H1 (cell line): ENCODE measurements at regions not wholly inside any gene's neighbourhood (a gene's known extent, or its start where the extent isn't known, plus 50 kb on each side); places are given as distances from the start of the nearest gene placed in this dataset.
A peak's percentile ranks its signal among the peaks of the same experiment; 100 is the strongest.

Experiments
- CTCF ChIA-PET: fragments of 300-600 bp; sonication (Branson Sonifier 250); formaldehyde crosslinking; loops from one replicate; lab custom pipeline; 2021; ENCODE audit not compliant: partially characterized antibody; lab: Charles Lee
- POLR2A ChIA-PET: fragments of 300-600 bp; sonication (Branson Sonifier 250); formaldehyde crosslinking; loops from one replicate; lab custom pipeline; 2021; ENCODE audit warnings: inconsistent platforms; ENCODE audit not compliant: partially characterized antibody; lab: Charles Lee
- DNase-seq, 2 experiments: peaks; one replicate each; pipeline versions ENCODE4 v3.0.0 to v3.0.0-alpha.2; 2010 to 2022; ENCODE audit warnings: low spot score in 2 of 2, low read depth in 1 of 2, mixed read lengths in 1 of 2
- FAIRE-seq: peaks from 2 replicates; lab custom pipeline; 2011; peaks lifted over from hg19 to GRCh38; lab: Jason Lieb, UNC
- H2AFZ ChIP-seq: 2 replicates; pipeline ENCODE4 v1.8.1; 2012; ENCODE audit warnings: low read length, inconsistent platforms
- H2AK5ac ChIP-seq: 2 replicates; pipeline ENCODE4 v1.6.1; 2013; ENCODE audit warnings: low read depth, low read length
- H2BK120ac ChIP-seq: replicated peaks from 2 replicates; pipeline ENCODE3; 2013; ENCODE audit warnings: low read depth, low read length, inconsistent platforms
- H2BK12ac ChIP-seq: 2 replicates; pipeline ENCODE4 v1.6.1; 2013; ENCODE audit warnings: low read depth, low read length
- H2BK15ac ChIP-seq: 2 replicates; pipeline ENCODE4 v1.6.1; 2013; ENCODE audit warnings: low read length
- H2BK20ac ChIP-seq: 2 replicates; pipeline ENCODE4 v1.6.1; 2013; ENCODE audit warnings: low read length
- H2BK5ac ChIP-seq: 2 replicates; pipeline ENCODE4 v1.6.1; 2013; ENCODE audit warnings: low read depth, low read length
- H3K14ac ChIP-seq: 2 replicates; pipeline ENCODE4 v1.6.1; 2013; ENCODE audit warnings: inconsistent platforms; ENCODE audit not compliant: insufficient read length
- H3K18ac ChIP-seq: 2 replicates; pipeline ENCODE4 v1.6.1; 2013; ENCODE audit warnings: low read length; ENCODE audit errors: extremely low read depth
- H3K23ac ChIP-seq: 2 replicates; pipeline ENCODE4 v1.6.1; 2013; ENCODE audit warnings: inconsistent platforms; ENCODE audit not compliant: insufficient read length
- H3K23me2 ChIP-seq: 2 replicates; pipeline ENCODE4 v1.6.1; 2013; ENCODE audit warnings: low read depth, low read length
- H3K27ac ChIP-seq: 2 replicates; pipeline ENCODE4 v1.6.1; 2011; ENCODE audit warnings: low read depth, low read length, inconsistent platforms
- H3K27me3 ChIP-seq, 4 experiments: replicated peaks in 1 of 4; 1 replicate in 1 of 4; 2 replicates in 3 of 4; pipeline versions ENCODE4 v1.6.1 to v1.8.1; 2011 to 2013; ENCODE audit warnings: low read length in 3 of 4, mild to moderate bottlenecking in 3 of 4, inconsistent platforms in 2 of 4, mixed read lengths in 2 of 4, moderate library complexity in 1 of 4; ENCODE audit not compliant: control insufficient read depth in 3 of 4, insufficient read depth in 3 of 4; ENCODE audit errors: extremely low read depth in 1 of 4
- H3K36me3 ChIP-seq, 4 experiments: 2 replicates each; pipeline versions ENCODE4 v1.6.1 to v1.8.1; 2011 to 2013; ENCODE audit warnings: mild to moderate bottlenecking in 4 of 4, low read length in 3 of 4, moderate library complexity in 2 of 4, control low read depth in 1 of 4, inconsistent platforms in 1 of 4; ENCODE audit not compliant: insufficient read depth in 4 of 4, control insufficient read depth in 2 of 4
- H3K4ac ChIP-seq: replicated peaks from 2 replicates; pipeline ENCODE3; 2013; ENCODE audit warnings: low read length, low read depth, mixed read lengths, inconsistent platforms; ENCODE audit not compliant: insufficient read length
- H3K4me1 ChIP-seq, 4 experiments: replicated peaks in 1 of 4; 1 replicate in 1 of 4; 2 replicates in 3 of 4; pipeline versions ENCODE4 v1.6.1 to v1.8.1; 2011 to 2013; ENCODE audit warnings: low read length in 3 of 4, inconsistent platforms in 2 of 4, mixed read lengths in 1 of 4; ENCODE audit not compliant: insufficient read depth in 4 of 4, control insufficient read depth in 3 of 4
- H3K4me2 ChIP-seq, 2 experiments: 2 replicates each; pipeline versions ENCODE4 v1.6.1 to v1.8.1; 2011 to 2013; ENCODE audit warnings: low read depth in 2 of 2, low read length in 2 of 2, control low read depth in 1 of 2, inconsistent platforms in 1 of 2, mild to moderate bottlenecking in 1 of 2; ENCODE audit not compliant: insufficient read depth in 1 of 2
- H3K4me3 ChIP-seq, 4 experiments: fragments of 200-600, 300-600 bp in 1 of 4; sonication (generic), shearing (Covaris generic), sonication (Bioruptor Twin) in 1 of 4; 2 replicates each; pipeline versions ENCODE4 v1.5.1 to v1.8.1; 2011 to 2016; ENCODE audit warnings: low read length in 4 of 4, low read depth in 3 of 4, control low read depth in 2 of 4, inconsistent platforms in 2 of 4, mild to moderate bottlenecking in 2 of 4, mixed read lengths in 1 of 4, moderate library complexity in 1 of 4; ENCODE audit not compliant: insufficient read depth in 2 of 4; ENCODE audit errors: extremely low read depth in 1 of 4
- H3K56ac ChIP-seq: replicated peaks from 2 replicates; pipeline ENCODE3; 2013; ENCODE audit warnings: low read depth, mild to moderate bottlenecking, mixed read lengths, low read length, inconsistent platforms; ENCODE audit not compliant: insufficient read length
- H3K79me1 ChIP-seq: 2 replicates; pipeline ENCODE4 v1.6.1; 2013; ENCODE audit warnings: low read depth, low read length, control low read depth
- H3K79me2 ChIP-seq, 2 experiments: 2 replicates each; pipeline versions ENCODE4 v1.6.1 to v1.8.1; 2012 to 2013; ENCODE audit warnings: low read length in 2 of 2, mild to moderate bottlenecking in 2 of 2, inconsistent platforms in 1 of 2; ENCODE audit not compliant: insufficient read depth in 2 of 2, control insufficient read depth in 1 of 2
- H3K9ac ChIP-seq, 4 experiments: replicated peaks in 1 of 4; 1 replicate in 1 of 4; 2 replicates in 3 of 4; pipeline versions ENCODE4 v1.6.1 to v1.8.1; 2011 to 2013; ENCODE audit warnings: low read depth in 3 of 4, low read length in 3 of 4, control low read depth in 2 of 4, mild to moderate bottlenecking in 2 of 4, moderate library complexity in 2 of 4, inconsistent platforms in 1 of 4; ENCODE audit errors: extremely low read depth in 1 of 4
- H3K9me3 ChIP-seq, 2 experiments: 2 replicates each; pipeline versions ENCODE4 v1.6.1 to v1.8.1; 2012 to 2013; ENCODE audit warnings: mild to moderate bottlenecking in 2 of 2, moderate library complexity in 2 of 2, control low read depth in 1 of 2, inconsistent platforms in 1 of 2, low read depth in 1 of 2, low read length in 1 of 2, mixed read lengths in 1 of 2; ENCODE audit not compliant: insufficient read depth in 2 of 2
- H4K20me1 ChIP-seq, 2 experiments: replicated peaks in 1 of 2; 2 replicates each; pipeline versions ENCODE3 to v1.8.1; 2011 to 2013; ENCODE audit warnings: inconsistent platforms in 2 of 2, low read length in 2 of 2, mild to moderate bottlenecking in 1 of 2; ENCODE audit not compliant: insufficient read depth in 2 of 2, control insufficient read depth in 1 of 2
- H4K5ac ChIP-seq: 2 replicates; pipeline ENCODE4 v1.6.1; 2013; ENCODE audit warnings: low read length, low read depth, mixed read lengths, inconsistent platforms; ENCODE audit not compliant: insufficient read length
- H4K8ac ChIP-seq: 2 replicates; pipeline ENCODE4 v1.8.0; 2013; ENCODE audit warnings: mild to moderate bottlenecking, moderate library complexity, low read length, inconsistent platforms; ENCODE audit not compliant: insufficient read depth; ENCODE audit errors: extremely low read depth
- H4K91ac ChIP-seq: replicated peaks from 2 replicates; pipeline ENCODE3; 2013; ENCODE audit warnings: low read length, mixed read lengths, inconsistent platforms; ENCODE audit not compliant: insufficient read length
- CHD2 ChIP-seq: IDR thresholded peaks from 2 replicates; pipeline ENCODE4 v1.6.1; 2012; ENCODE audit warnings: low read length, improper control_type of control experiment
- NRF1 ChIP-seq: IDR thresholded peaks from 2 replicates; pipeline ENCODE4 v1.6.1; 2011; ENCODE audit warnings: mild to moderate bottlenecking, low read depth, low read length, improper control_type of control experiment
- SP4 ChIP-seq: IDR thresholded peaks from 2 replicates; pipeline ENCODE4 v1.6.1; 2012; ENCODE audit warnings: low read length, inconsistent platforms
- TCF12 ChIP-seq: IDR thresholded peaks from 2 replicates; pipeline ENCODE4 v1.6.1; 2011; ENCODE audit warnings: low read depth, mild to moderate bottlenecking, low read length
- WGBS, 2 experiments: shearing (Covaris generic) in 1 of 2; methylation state at CpG; one replicate each; pipeline versions ENCODE4 v1.1.6 to v1.1.7; 2013 to 2015; ENCODE audit warnings: low lambda C conversion rate in 2 of 2, mixed read lengths in 2 of 2, inconsistent platforms in 1 of 2, low coverage in 1 of 2, missing lambda C conversion rate in 1 of 2; ENCODE audit not compliant: insufficient replicate concordance in 2 of 2, insufficient coverage in 1 of 2, insufficient read length in 1 of 2; ENCODE audit errors: extremely low coverage in 1 of 2, missing lambda C conversion rate in 1 of 2; 5-methylcytosine and 5-hydroxymethylcytosine counted together

- CTCF ChIA-PET: interaction anchor here (1.4 to 2.0 kb wide), 2 partner anchors 16 to 149 kb away, joined by 4 to 7 read pairs; no protein-coding TSS in a partner anchor
- Histone ChIP-seq H3K79me1 (no peaks in the 10 kb centered on the region), H3K23ac (no peak overlapping the region), H2AK5ac (no peak overlapping the region), H2BK120ac (no peak overlapping the region), H2BK20ac (no peak overlapping the region), H4K91ac (no peak overlapping the region), H2BK12ac (no peak overlapping the region; the same call in 1 of the 2 replicates), H4K5ac (no peak overlapping the region), H3K23me2 (no peaks in the 10 kb centered on the region; the same call in 1 of the 2 replicates), H3K18ac (no peak overlapping the region), H3K14ac (no peak overlapping the region), H3K27ac (no peak overlapping the region), H4K8ac (no peak overlapping the region), H2BK5ac (no peak overlapping the region), H3K27me3 (no peaks in the 10 kb centered on the region), H2AFZ (0 out of 2 replicates have a peak overlapping the region, but pooled peaks have one; percentile 37), H3K9me3 (no peaks in the 10 kb centered on the region), H3K4me1 (no peaks in the 10 kb centered on the region), H4K20me1 (no peaks in the 10 kb centered on the region), H3K56ac (no peak overlapping the region), H3K4ac (no peak overlapping the region), H3K4me2 (no peak overlapping the region), H3K79me2 (no peaks in the 10 kb centered on the region), H3K4me3 (no peak overlapping the region), H3K36me3 (no peaks in the 10 kb centered on the region), H2BK15ac (no peak overlapping the region), H3K9ac (no peak overlapping the region)
- TF ChIP-seq NRF1 (no peak), CHD2 (no peak), SP4 (no peak), TCF12 (no peak)
- DNase-seq (no peak), FAIRE-seq (no peak)
- POLR2A ChIA-PET: no interaction called here
- 86% methylated on average over 7 of the region's 7 CpGs; no CpG with 5 or more reads in 1 of the 2 experiments for WGBS, 2 experiments
These were observed 237.7 kb upstream of the RASA1 start for GRCh38 chr5:87029951-87030350.
